ENCODE measurements at regions not wholly inside any gene's neighbourhood (a gene's known extent, or its start where the extent isn't known, plus 50 kb on each side); places are given as distances from the start of the nearest gene placed in this dataset.
"Not testable (repeated sequence)": the region's sequence is repeated elsewhere in the genome, so short reads cannot be mapped to it uniquely, and the experiment has no call there.

DNA sequence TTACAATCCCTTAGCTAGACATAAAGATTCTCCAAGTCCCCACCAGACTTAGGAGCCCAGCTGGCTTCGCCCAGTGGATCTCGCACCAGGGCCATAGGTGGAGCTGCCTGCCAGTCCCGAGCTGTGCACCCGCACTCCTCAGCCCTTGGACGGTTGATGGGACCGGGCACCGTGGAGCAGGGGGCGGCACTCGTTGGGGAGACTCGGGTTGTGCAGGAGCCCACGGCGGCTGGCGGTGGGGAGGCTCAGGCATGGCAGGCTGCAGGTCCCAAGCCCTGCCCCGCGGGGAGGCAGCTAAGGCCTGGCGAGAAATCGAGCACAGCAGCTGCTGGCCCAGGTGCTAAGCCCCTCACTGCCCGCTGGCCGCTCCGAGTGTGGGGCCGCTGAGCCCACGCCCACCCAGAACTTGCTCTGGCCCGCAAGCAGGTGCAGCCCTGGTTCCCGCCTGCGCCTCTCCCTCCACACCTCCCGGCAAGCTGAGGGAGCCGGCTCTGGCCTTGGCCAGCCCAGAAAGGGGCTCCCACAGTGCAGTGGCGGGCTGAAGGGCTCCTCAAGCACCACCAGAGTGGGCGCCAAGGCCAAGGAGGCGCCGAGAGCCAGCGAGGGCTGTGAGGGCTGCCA lies 275.0 kb upstream of the PDE3A start:
- not testable (repeated sequence) for DNase-seq

DNA sequence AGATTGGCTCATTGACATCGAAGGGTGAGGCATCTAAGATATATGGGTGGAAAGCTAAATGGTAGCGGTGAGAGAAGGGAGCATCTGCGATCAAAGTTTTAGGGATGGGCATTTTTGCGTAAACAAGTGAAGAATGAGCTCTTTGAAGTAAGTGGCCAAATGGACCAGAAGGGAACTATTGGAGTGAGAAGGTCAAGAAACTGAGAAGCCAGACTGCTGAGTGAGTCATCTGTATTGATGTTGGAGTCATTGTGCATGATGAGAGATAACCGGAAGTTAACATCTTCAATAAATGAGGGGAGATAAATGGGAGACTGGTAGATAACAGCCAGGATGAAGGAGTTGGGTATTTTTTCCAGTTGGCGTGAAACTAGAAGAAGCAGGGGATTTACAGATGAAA lies 271.9 kb upstream of the PDE3A start:
- no peak for DNase-seq

DNA sequence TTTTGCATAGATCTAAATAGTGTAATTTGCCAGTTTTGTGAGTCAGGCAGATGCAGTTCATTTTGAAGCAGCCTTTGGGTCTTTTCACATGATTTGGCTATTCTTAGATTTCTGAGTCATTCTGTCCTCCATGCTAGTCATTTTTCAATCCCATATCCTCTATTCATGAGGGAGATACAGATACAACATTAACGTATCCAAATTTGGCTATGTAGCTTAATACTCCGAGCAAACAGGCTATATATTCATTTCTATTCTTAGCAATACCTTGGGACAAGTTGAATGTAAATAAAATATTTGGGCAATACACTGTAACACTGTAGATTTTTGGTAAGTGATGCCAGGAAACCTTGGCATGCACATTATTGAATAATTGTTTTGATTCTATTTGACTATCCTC lies 270.7 kb upstream of the PDE3A start:
- no peak for DNase-seq

DNA sequence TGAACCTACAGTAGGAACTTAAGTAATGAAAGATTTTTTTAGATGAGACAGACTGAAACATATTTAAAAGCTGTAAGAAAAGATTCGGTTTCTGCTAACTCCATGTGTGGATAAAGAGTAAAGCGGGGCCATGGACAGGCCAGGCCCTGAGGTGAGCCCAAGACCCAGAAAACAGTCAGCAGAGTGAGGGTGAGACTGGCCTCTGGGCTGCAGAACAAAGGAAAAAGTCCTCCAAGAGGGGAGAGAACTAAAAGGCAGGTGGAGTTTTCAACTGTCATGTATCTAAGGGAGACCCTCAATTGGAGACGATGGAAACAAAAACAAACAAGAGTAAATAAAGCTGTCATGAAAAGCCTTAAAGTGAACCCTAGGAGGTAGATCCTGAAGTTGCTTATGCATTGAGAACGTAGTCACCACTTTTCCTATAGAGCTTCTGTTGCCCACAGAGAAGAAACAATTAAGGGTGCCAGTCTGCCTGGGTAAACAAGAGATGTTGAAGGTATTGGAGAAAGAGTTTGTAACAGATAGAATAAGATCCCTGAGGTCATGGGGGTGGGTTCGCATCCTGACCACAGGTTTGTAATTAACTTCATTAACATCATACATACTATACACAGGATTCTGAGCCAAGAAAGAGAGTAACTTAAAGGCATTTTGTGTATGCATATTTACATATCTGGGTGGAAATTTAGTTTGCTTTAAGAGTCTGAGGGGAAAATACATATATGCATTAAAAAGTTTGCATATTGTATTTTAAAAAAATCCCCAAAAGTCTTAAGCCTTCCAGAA lies 268.7 kb upstream of the PDE3A start:
- DNase-seq, result no peak

DNA sequence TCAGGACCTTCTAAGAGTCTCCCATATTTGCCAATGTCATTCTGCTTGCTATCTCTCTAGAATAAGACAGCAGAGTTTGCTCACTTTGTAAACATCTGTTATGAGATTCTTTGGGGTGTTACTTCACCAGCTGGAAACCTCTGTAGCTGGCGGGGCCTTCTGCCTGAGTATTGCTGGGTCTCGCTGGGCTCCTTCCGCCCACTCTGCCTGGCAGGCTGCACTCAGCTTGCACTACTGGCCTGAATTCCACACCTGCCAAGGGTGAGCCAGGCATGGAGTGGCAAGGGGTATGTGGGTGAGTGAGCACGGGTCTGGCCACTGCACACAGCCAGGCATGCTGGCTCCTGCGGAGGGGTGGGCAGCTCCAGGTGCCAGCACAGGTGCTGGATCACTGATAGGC lies 267.3 kb upstream of the PDE3A start:
- DNase-seq, result no peak

DNA sequence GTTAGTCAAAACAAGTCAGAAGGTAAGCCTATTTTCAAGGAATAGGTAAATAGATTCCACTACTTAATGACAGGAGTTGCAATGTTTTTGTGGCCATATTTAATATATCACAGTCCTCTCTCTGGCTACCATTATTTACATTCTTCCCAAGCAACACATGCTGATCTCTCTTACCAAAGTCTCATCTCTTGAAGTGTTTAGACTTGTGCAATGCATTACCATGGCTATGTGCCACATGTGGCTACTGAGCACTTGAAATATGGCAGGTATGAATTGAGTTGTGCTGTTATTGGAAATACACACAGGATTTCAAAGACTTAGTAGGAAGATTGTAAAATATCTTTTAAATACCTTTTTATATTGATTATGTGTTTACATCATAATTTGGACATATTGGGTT lies 262.4 kb upstream of the PDE3A start:
- DNase-seq, result no peak

DNA sequence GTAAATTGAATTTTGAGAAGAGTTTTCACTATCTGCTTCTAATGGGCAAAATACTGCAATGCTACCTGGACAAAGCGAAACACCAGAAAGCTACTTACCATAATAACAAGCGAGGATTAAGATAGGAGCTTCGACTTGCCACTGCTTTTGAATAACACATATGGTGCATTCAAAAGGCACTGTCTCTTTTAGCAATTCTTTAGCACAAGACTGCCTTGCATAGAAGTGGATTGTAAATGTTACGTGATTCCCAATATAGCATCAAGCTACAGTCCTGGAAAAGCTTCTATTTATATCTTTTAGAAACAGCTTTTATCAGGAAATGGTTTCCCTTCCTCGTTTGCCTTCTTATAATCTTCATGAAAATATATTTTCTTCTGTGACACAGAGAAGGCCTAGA lies 258.7 kb upstream of the PDE3A start:
- DNase-seq, result no peak

DNA sequence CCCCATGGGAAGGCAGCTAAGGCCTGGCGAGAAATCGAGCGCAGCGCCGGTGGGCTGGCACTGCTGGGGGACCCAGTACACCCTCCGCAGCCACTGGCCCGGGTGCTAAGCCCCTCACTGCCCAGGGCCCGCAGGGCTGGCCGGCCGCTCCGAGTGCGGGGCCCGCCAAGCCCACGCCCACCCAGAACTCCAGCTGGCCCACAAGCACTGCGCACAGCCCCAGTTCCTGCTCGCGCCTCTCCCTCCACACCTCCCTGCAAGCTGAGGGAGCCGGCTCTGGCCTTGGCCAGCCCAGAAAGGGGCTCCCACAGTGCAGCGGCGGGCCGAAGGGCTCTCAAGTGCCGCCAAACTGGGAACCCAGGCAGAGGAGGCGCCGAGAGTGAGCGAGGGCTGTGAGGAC lies 253.0 kb upstream of the PDE3A start:
- DNase-seq, result not testable (repeated sequence)

DNA sequence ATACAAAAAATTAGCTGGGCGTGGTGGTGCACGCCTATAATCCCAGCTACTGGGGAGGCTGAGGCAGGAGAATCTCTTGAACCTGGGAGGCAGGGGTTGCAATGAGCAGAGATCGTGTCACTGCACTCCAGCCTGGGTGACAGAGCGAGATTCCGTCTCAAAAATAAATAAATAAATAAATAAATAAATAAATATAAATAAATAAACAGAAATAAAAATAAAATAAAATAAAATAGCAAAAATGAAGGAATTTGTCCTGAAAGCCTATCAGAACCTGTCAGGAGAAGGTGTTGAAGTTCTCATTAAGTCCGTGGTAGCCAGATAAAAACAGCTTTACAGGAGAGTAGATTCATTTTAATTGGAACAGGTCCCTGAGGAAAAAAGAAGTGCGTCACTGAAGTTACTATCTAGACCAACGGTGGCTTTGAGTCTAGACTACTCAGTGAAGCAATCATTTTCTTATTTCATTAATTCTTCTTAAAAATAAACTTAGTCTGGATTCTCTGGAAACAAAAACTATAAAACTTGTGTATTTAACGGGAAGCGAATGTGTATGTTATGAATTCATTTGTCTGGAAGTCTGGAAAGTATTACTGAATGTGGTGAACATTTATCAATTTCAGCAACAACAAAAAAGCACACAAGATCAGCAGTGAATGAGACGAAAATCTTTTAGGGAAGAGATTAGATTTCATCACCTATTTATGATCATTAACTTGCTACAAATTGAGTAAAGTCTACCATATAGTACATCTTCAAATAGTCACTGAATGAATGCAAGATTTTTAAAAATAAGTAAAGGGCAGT lies 248.5 kb upstream of the PDE3A start:
- DNase-seq, result peak; percentile 39

DNA sequence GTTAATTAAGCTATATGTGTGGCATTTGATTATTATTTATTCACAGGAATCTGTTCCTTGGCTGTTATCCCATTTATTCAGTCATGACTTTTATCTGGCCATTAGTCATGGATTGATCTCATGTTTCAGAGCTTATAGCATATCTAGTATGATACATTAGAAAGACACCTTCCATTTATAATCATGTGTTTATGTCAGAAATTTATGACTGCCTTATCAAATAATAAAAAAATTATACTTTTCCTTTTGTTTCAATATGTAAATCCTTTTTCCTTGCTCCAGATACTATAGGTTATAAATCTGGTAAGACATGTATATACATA lies 248.0 kb upstream of the PDE3A start:
- DNase-seq, result peak; percentile 32

DNA sequence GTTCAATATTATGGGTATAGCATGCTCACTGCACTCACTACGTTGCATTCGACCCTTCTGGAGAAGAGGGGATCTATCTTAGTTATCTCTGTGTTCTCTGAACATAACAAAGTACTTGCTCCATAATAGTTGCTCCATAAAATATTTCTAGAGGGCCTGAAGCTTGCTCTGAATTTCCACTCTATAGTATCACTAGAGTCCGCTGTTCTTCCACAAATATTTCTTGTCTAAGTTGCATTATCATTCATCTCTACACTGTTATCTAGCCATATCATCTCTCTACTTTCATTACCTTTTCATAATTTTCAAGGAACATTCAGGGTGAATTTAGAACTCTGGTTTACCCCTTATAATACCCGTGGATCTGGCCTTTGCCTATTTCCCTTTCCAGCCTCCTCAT lies 246.1 kb upstream of the PDE3A start:
- DNase-seq, result no peak

DNA sequence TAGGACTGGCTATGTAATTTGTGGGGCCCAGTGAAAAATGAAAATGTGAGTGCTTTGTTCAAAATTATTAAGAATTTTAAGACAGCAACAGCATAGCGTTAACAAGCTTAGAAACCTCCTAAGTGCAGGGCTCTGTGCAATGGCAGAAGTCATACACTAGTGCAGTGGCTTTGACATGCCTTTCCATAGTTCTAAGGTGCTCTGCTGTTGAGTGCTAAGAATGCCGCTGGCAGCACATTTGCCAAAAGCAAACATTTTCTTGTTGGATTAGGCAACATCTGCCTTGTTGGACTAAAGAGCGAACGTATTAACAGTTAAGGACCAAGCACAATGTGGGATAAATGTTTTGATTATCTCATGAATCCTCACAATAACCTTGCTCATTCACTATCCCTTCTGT lies 244.9 kb upstream of the PDE3A start:
- DNase-seq, result no peak

DNA sequence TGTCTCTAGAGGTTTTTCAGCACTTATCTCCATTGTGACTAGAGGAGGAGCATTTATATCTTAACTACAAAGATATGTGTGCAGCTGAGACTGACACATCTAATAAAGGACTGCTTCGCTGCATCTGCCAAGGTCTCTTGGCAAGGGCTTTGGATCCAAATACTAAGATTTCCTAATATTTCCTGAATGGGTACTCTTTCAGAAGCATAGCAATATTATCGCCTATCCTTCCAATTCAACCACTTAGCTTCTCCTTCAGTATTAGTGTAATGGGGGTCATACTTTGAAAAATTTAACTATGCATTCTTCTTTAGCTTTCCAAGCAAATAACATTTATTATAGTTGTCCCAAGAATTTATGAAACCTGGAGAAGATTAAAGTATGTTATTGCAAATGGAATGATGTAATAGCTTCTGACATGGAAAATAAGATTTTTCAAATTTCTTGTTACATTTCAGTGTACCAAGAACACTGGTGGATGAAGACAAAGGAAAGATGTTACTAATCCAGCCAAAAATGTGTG lies 243.0 kb upstream of the PDE3A start:
- peak; percentile 73 for DNase-seq

DNA sequence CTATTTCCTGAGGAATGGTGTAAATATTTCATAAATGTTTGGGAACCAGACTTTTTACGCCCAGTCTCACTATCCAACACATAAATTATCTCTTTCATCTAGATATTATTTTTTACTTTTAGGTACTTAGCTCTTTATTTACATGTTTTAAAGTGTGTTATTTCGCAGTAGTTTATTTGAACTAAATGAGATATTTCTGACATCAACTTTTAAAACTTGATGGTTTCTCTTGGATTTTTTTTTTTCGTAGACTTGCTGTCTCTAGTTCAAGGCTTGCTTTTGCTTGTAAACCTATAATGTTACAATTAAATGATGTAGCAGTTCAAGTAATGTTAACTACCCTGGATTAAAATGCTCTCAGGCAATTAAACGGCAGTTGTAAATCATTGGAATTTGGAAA lies 241.7 kb upstream of the PDE3A start:
- no peak for DNase-seq

DNA sequence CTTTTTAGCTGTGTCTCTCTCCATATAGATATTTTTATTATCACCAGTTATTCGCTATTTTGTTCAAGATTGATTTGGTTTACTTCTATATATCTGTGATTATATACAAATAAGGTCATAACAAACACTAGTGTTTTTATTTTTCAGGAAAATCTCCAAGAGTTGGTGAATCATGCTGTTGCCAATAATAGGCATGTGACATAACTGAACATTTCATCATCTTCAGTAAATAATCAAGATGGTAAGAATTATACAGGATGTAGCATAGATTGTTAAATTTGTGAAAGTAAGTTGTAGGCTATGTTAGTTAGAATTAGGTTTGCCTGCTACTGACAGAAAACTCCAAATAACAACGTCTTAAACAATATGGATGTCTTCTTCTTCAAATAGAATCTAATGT lies 240.9 kb upstream of the PDE3A start:
- no peak for DNase-seq

DNA sequence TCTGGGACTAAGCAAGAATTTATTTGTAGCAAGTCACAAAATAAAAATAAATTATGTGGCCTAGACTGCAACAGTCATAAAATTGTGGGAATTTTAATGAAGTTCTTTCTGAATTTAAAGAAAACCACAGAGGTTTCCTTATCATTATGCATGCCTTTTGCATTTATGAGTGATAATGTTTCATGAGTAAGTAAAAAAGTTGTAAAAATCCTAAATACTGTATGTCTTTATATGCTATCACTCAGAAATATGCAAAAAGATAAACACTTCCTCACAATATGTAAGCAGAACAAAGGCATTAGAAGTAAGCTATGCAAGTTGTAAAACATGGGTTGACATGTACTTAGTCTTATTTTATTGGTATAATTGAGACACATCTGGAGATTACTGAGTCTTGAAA lies 239.4 kb upstream of the PDE3A start:
- DNase-seq, result no peak

DNA sequence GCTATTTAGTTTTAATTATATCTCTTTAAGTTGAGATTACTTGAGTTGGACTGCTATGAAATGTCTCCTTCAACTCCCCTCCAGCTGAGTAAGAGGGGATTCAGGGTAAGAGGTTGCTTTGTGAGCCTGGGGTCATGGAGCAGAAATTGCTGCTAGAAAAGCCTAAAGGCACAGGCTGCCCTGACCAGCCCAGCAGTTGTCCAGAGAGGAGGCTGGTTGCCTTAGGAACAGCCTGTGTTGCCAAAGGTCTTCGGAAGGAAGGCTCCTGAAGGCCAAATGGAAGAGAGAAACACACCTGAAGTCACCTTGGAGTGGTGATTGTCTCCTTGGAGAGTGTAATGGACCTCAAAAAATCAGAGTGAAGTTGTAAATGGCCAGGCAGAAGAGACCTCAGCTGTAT lies 235.5 kb upstream of the PDE3A start:
- no peak for DNase-seq

DNA sequence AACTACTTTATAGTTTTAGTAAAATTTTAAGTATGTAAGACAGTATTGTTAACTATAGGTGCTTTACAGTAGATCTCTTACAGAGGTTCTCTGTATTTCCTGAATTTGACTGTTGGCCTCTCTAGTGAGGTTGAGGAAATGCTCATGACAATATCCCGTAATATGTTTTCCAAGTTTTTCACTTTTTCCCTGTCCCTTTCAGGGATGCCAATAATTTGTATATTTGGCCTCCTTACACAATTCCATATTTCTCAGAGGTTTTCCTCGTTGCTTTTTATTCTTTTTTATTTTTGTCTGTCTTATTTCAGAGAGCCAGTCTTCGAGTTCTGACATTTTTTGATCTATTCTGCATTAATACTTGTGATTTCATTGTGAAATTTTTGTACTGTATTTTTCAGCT lies 233.7 kb upstream of the PDE3A start:
- no peak for DNase-seq

DNA sequence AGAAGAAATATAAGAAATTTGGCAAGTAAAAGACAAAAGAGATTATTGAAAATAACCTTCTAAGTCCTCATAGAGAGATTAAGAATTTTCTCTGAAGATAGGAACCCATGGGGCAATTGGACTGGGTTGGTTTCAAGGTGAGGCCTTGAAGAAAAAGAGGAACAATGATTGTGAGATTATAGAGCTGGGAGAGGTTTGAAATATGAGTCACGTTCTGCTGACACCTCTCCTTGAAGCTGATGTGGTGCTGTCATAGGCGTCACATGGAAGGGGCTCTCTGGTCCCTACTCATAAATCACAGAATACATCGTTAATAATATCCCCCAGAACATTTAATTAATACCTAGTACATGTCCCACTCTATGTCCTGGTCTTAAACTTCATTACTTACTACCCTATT lies 227.6 kb upstream of the PDE3A start:
- no peak for DNase-seq

DNA sequence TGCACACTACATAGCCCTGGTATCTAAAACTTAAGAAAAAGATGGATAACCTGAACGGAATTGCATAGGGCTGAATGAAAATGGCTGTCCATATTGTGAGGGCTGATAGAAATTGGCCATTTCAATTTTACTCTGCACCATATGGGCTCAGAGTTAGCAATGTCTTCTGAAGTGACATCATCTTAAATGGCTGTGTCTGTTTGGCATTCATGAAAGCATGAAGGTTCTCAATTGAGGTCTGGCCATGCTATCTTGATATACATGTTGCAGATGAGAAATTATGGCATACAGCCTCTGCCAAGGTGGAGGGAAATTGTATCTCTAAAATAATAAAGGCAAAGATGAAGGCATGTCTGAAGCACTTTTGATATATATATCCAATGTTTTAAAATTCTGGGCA lies 226.0 kb upstream of the PDE3A start:
- peak; percentile 28 for DNase-seq

DNA sequence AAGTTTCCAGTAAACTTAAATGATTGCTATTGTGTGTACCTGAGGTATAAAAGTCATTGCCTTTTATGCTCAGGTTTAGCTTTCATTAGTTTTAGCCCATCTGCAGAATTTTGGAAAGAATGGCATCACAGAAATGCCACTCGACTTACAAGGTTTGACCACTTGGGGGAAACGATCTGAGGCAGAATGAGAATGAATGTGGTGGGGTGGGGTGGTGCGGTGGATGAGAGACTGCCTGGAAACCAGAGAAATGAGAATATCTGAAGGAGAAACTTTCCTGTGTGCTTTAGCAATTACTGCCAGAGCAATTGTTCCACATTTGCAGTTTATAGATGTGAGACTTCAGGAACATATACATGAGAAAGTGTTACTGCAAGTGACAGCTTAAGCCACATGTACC lies 225.4 kb upstream of the PDE3A start:
- DNase-seq, result no peak

DNA sequence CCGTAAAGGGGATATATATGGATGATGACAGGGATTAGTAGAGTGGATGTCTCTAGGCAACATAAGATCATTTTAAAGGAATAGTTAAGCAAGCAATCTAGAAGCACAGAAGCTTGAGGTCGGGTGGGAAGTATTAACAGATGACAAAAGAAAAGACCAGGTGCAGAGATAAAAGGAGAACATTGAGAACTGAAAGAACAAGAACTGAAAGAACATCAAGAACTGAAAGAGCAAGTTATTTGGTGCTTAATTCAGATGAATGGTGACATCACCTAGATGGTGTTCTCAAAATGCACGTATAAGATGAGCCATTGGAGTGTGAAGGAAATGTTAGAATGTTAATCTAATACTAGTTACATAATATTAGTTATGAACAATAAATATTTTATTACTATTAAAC lies 224.0 kb upstream of the PDE3A start:
- no peak for DNase-seq

DNA sequence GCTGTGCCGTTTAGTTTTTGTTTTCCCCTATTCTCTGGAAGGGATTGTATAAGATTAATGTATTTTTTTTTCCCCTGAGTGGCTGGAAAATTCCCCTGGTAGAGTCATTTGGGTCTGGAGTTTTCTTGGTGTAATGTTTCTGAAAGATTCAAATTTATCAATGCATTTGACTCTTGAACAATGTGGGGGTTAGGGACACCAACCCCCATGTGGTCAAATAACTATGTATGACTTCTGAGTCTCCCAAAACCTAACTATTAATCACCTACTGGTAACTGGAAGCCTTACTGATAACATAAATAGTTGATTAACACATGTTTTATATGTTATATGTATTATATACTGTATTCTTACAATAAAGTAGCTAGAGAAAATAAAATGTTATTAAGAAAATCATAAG lies 220.1 kb upstream of the PDE3A start:
- no peak for DNase-seq

DNA sequence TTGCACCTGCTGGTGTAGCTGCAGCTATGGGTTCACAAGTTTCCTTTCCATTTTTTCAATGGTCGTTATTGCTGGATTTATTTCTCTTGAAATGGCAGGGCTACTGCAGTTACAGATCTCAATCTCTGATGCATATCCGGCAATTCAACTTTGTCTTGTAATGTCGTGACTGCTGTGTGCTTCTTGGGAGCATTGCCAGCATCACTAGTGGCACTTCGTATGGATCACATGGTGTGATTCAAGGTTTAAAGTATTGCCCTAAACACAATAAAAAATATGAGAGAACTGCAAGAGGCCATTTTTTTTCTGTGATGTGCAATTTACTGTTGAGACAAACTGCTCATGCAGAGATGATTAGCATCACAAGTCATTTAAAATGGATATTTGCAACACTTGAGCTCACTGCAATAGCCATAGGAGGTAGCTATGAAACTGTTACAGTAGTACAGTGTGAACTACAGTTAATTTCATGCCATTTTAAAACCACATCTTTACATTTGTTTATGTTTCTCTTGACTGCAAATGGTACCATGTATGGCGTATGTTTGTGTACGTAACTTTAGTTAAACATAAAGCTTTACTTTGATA lies 217.4 kb upstream of the PDE3A start:
- DNase-seq, result peak; percentile 29
